HepG2 (cell line): ENCODE measurements at regions not wholly inside any gene's neighbourhood (a gene's known extent, or its start where the extent isn't known, plus 50 kb on each side); places are given as distances from the start of the nearest gene placed in this dataset.
A peak's percentile ranks its signal among the peaks of the same experiment; 100 is the strongest.

ENCODE experiments used
- ATAC-seq: fragments of 200-7000 bp; cut with Tn5 transposase; 3 replicates; pipeline ENCODE4 v1.9.1; 2020; ENCODE audit warnings: mild to moderate bottlenecking, moderate library complexity
- BruUV-seq: library from RNA; stranded (reverse); fragments of 400-500 nt; replicated peaks from 2 replicates; lab custom pipeline; 2021; lab: Mats Ljungman, UMichigan
- CTCF ChIA-PET: fragments of 300-600 bp; formaldehyde crosslinking; extraction: SDS; loops from one replicate; lab custom pipeline; 2021; ENCODE audit warnings: low total read pairs, inconsistent platforms, low intra/inter-chr PET ratio; lab: Yijun Ruan, JAX
- POLR2A ChIA-PET: fragments of 350-600 bp; sonication (Branson Sonifier 250); formaldehyde crosslinking; loops from one replicate; lab custom pipeline; 2020; ENCODE audit warnings: antibody characterized with exemption, inconsistent platforms; lab: Yijun Ruan, JAX
- DNase-seq: peaks from one replicate; pipeline ENCODE4 v3.0.0-alpha.2; 2015; ENCODE audit warnings: low spot score
- FAIRE-seq: peaks from 3 replicates; lab custom pipeline; 2011; peaks lifted over from hg19 to GRCh38; lab: Jason Lieb, UNC
- H2AFZ ChIP-seq: one replicate; pipeline ENCODE4 v1.6.1; 2011; ENCODE audit warnings: low read length, inconsistent platforms
- H3K27ac ChIP-seq: fragments of 300-600 bp; 3 replicates; pipeline ENCODE4 v1.8.0; 2011; ENCODE audit warnings: mixed run types, mild to moderate bottlenecking, mixed read lengths, low read length, inconsistent platforms; ENCODE audit not compliant: insufficient read depth; ENCODE audit errors: extremely low read length
- H3K27me3 ChIP-seq, 2 experiments: fragments of 200-600 bp in 1 of 2; 2 replicates in 1 of 2; 3 replicates in 1 of 2; pipeline versions ENCODE4 v1.6.0 to v1.8.0; 2011; ENCODE audit warnings: low read length in 2 of 2, mild to moderate bottlenecking in 2 of 2, moderate library complexity in 2 of 2, inconsistent platforms in 1 of 2; ENCODE audit not compliant: insufficient read depth in 2 of 2, control insufficient read depth in 1 of 2
- H3K36me3 ChIP-seq, 2 experiments: fragments of 200-600 bp in 1 of 2; replicated peaks in 1 of 2; 2 replicates in 1 of 2; 3 replicates in 1 of 2; pipeline versions ENCODE4 v1.5.1 to v1.8.0; 2011; ENCODE audit warnings: low read length in 2 of 2, inconsistent platforms in 1 of 2; ENCODE audit not compliant: insufficient read depth in 2 of 2, control insufficient read depth in 1 of 2
- H3K4me1 ChIP-seq: 2 replicates; pipeline ENCODE4 v1.5.1; 2012; ENCODE audit warnings: low read length, inconsistent platforms; ENCODE audit not compliant: insufficient read depth
- H3K4me2 ChIP-seq: 2 replicates; pipeline ENCODE4 v1.6.0; 2011; ENCODE audit warnings: low read depth, low read length, inconsistent platforms
- H3K4me3 ChIP-seq, 3 experiments: fragments of 200-600 bp in 1 of 3; sonication (generic), shearing (Covaris generic) in 1 of 3; replicated peaks in 1 of 3; 2 replicates each; pipeline ENCODE4 v1.5.1; 2011 to 2016; ENCODE audit warnings: low read length in 3 of 3, inconsistent platforms in 2 of 3, low read depth in 2 of 3, mild to moderate bottlenecking in 2 of 3, control low read depth in 1 of 3, mixed read lengths in 1 of 3; ENCODE audit not compliant: insufficient read depth in 1 of 3
- H3K79me2 ChIP-seq: one replicate; pipeline ENCODE4 v1.6.1; 2011; ENCODE audit warnings: low read length, inconsistent platforms; ENCODE audit not compliant: insufficient read depth
- H3K9ac ChIP-seq: 2 replicates; pipeline ENCODE4 v1.6.0; 2011; ENCODE audit warnings: mild to moderate bottlenecking, low read depth, low read length, inconsistent platforms; ENCODE audit not compliant: insufficient read depth
- H3K9me3 ChIP-seq: 2 replicates; pipeline ENCODE4 v1.5.1; 2012; ENCODE audit warnings: mild to moderate bottlenecking, low read length
- H4K20me1 ChIP-seq: 2 replicates; pipeline ENCODE4 v1.6.0; 2011; ENCODE audit warnings: inconsistent platforms, mild to moderate bottlenecking, low read length, moderate library complexity; ENCODE audit not compliant: insufficient read depth
- ATF7 ChIP-seq, 2 experiments: fragments of 450-650 bp in 1 of 2; sonication (generic) in 1 of 2; formaldehyde crosslinking in 1 of 2; IDR thresholded peaks; 2 replicates each; pipeline versions ENCODE4 v1.4.0 to v1.6.1; 2016 to 2020; ENCODE audit warnings: antibody characterized with exemption in 1 of 2, mild to moderate bottlenecking in 1 of 2, missing genetic modification reagents in 1 of 2
- ATM ChIP-seq: fragments of 450-650 bp; IDR thresholded peaks from 2 replicates; pipeline ENCODE4 v1.7.1; 2017; ENCODE audit warnings: mild to moderate bottlenecking, borderline replicate concordance
- SMARCC2 ChIP-seq: fragments of 450-650 bp; IDR thresholded peaks from 2 replicates; pipeline ENCODE4 v1.6.1; 2017; ENCODE audit warnings: antibody characterized with exemption, mild to moderate bottlenecking
- WGBS: methylation state at CpG from one replicate; pipeline ENCODE4 v1.1.6; 2017; ENCODE audit warnings: low lambda C conversion rate; 5-methylcytosine and 5-hydroxymethylcytosine counted together
- in situ Hi-C: cut with HindIII; loops from 2 replicates; pipeline ENCODE4 v1.10.0; 2017; ENCODE audit warnings: low pct_unique_long_range_greater_than_20kb; ENCODE audit not compliant: extremely low pct_ligation_motif_present
- intact Hi-C: fragments of 100-400 bp; cut with micrococcal nuclease; formaldehyde crosslinking; loops from one replicate; pipeline ENCODE4 v1.10.0; 2022; ENCODE audit not compliant: unreplicated experiment
- TF ChIP-seq, protein P1 (sequence below): sonication (generic); formaldehyde crosslinking; IDR thresholded peaks from 2 replicates; pipeline ENCODE4 v1.8.0; 2022; ENCODE audit warnings: low read depth, missing genetic modification reagents
- TF ChIP-seq, protein P2 (sequence below), 2 experiments: fragments of 450-650 bp in 1 of 2; sonication (generic) in 1 of 2; formaldehyde crosslinking in 1 of 2; IDR thresholded peaks; 2 replicates each; pipeline versions ENCODE4 v1.6.1 to v1.8.0; 2016 to 2022; ENCODE audit warnings: antibody characterized with exemption in 1 of 2, mild to moderate bottlenecking in 1 of 2, missing genetic modification reagents in 1 of 2
- TF ChIP-seq, protein P3 (sequence below), 2 experiments: sonication (generic) in 1 of 2; formaldehyde crosslinking in 1 of 2; IDR thresholded peaks; 2 replicates each; pipeline versions ENCODE4 v1.6.1 to v1.9.0; 2014 to 2022; ENCODE audit warnings: antibody characterized with exemption in 1 of 2, borderline replicate concordance in 1 of 2, inconsistent platforms in 1 of 2, low read depth in 1 of 2, missing genetic modification reagents in 1 of 2

DNA sequence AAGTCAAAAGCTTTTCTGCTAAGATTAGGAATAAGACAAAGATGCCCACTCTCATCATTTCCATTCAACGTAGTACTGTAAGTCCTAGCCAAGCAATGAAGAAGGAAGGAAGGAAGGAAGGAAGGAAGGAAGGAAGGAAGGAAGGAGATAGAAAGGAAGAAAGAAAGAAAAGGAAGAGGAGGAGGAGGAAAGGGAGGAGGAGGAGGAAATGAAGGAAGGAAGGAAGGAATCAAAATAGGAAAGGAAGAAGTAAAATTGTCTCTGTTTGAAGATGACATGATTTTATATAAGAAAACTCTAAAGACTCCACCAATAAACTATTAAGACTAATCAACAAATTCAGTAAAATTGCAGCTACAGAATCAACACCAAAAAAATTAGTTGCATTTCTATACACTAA lies 66.0 kb upstream of the DHRS4 start:
- Histone ChIP-seq H3K27ac (no peak overlapping the region), H2AFZ (no peak overlapping the region), H3K27me3 (0 out of 5 replicates have a peak, but pooled peaks cover 0 to 2% of the 10 kb centered on the region in 2 experiments), H3K79me2 (no peaks in the 10 kb centered on the region), H3K9me3 (peaks cover 11% of the 10 kb centered on the region), H3K4me1 (peaks cover 29% of the 10 kb centered on the region), H3K9ac (no peak overlapping the region), H4K20me1 (no peaks in the 10 kb centered on the region), H3K4me3 (no peak overlapping the region), H3K36me3 (no peaks in the 10 kb centered on the region), H3K4me2 (no peak overlapping the region)
- no peak for DNase-seq
- ChIA-PET CTCF (no interaction called here), POLR2A (no interaction called here)
- ATAC-seq, result no peak
- BruUV-seq, result no TSS peak
- WGBS, result 53% methylated on average over 1 of the region's 1 CpG
- intact Hi-C loops (no loop called here), in situ Hi-C loops (no loop called here)
- FAIRE-seq, result no peak
- TF ChIP-seq ATM, result 0 out of 2 replicates have a peak, but pooled peaks have one; percentile 32
- TF ChIP-seq, protein P1, sequence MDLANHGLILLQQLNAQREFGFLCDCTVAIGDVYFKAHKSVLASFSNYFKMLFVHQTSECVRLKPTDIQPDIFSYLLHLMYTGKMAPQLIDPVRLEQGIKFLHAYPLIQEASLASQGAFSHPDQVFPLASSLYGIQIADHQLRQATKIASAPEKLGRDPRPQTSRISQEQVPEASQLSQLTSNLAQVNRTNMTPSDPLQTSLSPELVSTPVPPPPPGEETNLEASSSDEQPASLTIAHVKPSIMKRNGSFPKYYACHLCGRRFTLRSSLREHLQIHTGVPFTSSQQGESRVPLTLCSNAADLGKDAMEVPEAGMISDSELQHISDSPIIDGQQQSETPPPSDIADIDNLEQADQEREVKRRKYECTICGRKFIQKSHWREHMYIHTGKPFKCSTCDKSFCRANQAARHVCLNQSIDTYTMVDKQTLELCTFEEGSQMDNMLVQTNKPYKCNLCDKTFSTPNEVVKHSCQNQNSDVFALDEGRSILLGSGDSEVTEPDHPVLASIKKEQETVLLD, result no peak
- TF ChIP-seq SMARCC2, result no peak
- TF ChIP-seq, protein P2, sequence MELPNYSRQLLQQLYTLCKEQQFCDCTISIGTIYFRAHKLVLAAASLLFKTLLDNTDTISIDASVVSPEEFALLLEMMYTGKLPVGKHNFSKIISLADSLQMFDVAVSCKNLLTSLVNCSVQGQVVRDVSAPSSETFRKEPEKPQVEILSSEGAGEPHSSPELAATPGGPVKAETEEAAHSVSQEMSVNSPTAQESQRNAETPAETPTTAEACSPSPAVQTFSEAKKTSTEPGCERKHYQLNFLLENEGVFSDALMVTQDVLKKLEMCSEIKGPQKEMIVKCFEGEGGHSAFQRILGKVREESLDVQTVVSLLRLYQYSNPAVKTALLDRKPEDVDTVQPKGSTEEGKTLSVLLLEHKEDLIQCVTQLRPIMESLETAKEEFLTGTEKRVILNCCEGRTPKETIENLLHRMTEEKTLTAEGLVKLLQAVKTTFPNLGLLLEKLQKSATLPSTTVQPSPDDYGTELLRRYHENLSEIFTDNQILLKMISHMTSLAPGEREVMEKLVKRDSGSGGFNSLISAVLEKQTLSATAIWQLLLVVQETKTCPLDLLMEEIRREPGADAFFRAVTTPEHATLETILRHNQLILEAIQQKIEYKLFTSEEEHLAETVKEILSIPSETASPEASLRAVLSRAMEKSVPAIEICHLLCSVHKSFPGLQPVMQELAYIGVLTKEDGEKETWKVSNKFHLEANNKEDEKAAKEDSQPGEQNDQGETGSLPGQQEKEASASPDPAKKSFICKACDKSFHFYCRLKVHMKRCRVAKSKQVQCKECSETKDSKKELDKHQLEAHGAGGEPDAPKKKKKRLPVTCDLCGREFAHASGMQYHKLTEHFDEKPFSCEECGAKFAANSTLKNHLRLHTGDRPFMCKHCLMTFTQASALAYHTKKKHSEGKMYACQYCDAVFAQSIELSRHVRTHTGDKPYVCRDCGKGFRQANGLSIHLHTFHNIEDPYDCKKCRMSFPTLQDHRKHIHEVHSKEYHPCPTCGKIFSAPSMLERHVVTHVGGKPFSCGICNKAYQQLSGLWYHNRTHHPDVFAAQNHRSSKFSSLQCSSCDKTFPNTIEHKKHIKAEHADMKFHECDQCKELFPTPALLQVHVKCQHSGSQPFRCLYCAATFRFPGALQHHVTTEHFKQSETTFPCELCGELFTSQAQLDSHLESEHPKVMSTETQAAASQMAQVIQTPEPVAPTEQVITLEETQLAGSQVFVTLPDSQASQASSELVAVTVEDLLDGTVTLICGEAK (IDR thresholded peaks at IDR 0.05), result peak; percentile 22; the same call in 1 of the 2 replicates
- TF ChIP-seq, protein P2 (CRISPR knock-in tag; IDR thresholded peaks at IDR 0.05), result no peak
- TF ChIP-seq ATF7 (IDR thresholded peaks at IDR 0.05), result peak; percentile 29; the same call in 1 of the 2 replicates
- no peak for TF ChIP-seq ATF7 (CRISPR knock-in tag; IDR thresholded peaks at IDR 0.05)
- TF ChIP-seq, protein P3, sequence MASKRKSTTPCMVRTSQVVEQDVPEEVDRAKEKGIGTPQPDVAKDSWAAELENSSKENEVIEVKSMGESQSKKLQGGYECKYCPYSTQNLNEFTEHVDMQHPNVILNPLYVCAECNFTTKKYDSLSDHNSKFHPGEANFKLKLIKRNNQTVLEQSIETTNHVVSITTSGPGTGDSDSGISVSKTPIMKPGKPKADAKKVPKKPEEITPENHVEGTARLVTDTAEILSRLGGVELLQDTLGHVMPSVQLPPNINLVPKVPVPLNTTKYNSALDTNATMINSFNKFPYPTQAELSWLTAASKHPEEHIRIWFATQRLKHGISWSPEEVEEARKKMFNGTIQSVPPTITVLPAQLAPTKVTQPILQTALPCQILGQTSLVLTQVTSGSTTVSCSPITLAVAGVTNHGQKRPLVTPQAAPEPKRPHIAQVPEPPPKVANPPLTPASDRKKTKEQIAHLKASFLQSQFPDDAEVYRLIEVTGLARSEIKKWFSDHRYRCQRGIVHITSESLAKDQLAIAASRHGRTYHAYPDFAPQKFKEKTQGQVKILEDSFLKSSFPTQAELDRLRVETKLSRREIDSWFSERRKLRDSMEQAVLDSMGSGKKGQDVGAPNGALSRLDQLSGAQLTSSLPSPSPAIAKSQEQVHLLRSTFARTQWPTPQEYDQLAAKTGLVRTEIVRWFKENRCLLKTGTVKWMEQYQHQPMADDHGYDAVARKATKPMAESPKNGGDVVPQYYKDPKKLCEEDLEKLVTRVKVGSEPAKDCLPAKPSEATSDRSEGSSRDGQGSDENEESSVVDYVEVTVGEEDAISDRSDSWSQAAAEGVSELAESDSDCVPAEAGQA (IDR thresholded peaks at IDR 0.05; ENCODE audit: low read depth), result no peak
- TF ChIP-seq, protein P3 (CRISPR knock-in tag; IDR thresholded peaks at IDR 0.05; ENCODE audit: borderline replicate concordance), result no peak
